Gastrocnemius medialis (tissue), 4 donors: ENCODE measurements at regions not wholly inside any gene's neighbourhood (a gene's known extent, or its start where the extent isn't known, plus 50 kb on each side); places are given as distances from the start of the nearest gene placed in this dataset.

ENCODE experiments used
- ATAC-seq, 2 donors: fragments of 150-250 bp; one replicate each; pipeline ENCODE4 v1.9.1; 2016
- DNase-seq, 2 donors: peaks; one replicate each; pipeline ENCODE4 v3.0.0-alpha.2; 2019
- H3K27ac ChIP-seq, 4 donors: fragments of 200-600 bp; sonication (generic); 1 replicate in 1 of 4; 2 replicates in 3 of 4; pipeline ENCODE4 v1.5.1; 2016 to 2018; ENCODE audit warnings: mild to moderate bottlenecking in 2 of 4, moderate library complexity in 1 of 4
- H3K27me3 ChIP-seq, 3 donors: fragments of 200-600 bp; sonication (generic) in 2 of 3; 1 replicate in 1 of 3; 2 replicates in 2 of 3; pipeline versions ENCODE4 v1.5.1 to v1.6.0; 2016 to 2019; ENCODE audit warnings: mild to moderate bottlenecking in 1 of 3, moderate library complexity in 1 of 3
- H3K36me3 ChIP-seq, 2 donors: fragments of 200-600 bp; sonication (generic) in 1 of 2; one replicate each; pipeline ENCODE4 v1.5.1; 2017 to 2018
- H3K4me1 ChIP-seq, 2 donors: fragments of 200-600 bp; sonication (generic) in 1 of 2; one replicate each; pipeline ENCODE4 v1.5.1; 2016 to 2017; ENCODE audit warnings: mild to moderate bottlenecking in 2 of 2
- H3K4me3 ChIP-seq, 4 donors: fragments of 200-600 bp; sonication (generic) in 3 of 4; 1 replicate in 1 of 4; 2 replicates in 3 of 4; pipeline ENCODE4 v1.5.1; 2016 to 2019; ENCODE audit warnings: mild to moderate bottlenecking in 2 of 4
- H3K9me3 ChIP-seq, 3 donors: fragments of 200-600 bp; sonication (generic) in 2 of 3; 1 replicate in 1 of 3; 2 replicates in 2 of 3; pipeline ENCODE4 v1.5.1; 2016 to 2019
- POLR2A ChIP-seq, 2 donors: fragments of 450-650 bp; IDR thresholded peaks; one replicate each; pipeline ENCODE4 v1.6.1; 2017; ENCODE audit warnings: antibody characterized with exemption in 2 of 2, mild to moderate bottlenecking in 2 of 2, moderate library complexity in 2 of 2
- in situ Hi-C, 4 donors: fragments of 200-750 bp; cut with MboI; loops; one replicate each; pipeline versions ENCODE4 v1.15.0 to v1.8.0; 2017; ENCODE audit warnings: low sequenced_read_pairs in 4 of 4
- intact Hi-C: fragments of 100-400 bp; cut with DNase I; formaldehyde crosslinking; loops from one replicate; pipeline ENCODE4 v1.15.1; 2023; ENCODE audit warnings: low total_unique reads
- TF ChIP-seq, protein P1 (sequence below), 5 experiments: fragments of 450-650 bp in 3 of 5; fragments of 200-600 bp in 2 of 5; sonication (generic) in 2 of 5; IDR thresholded peaks in 4 of 5; conservative IDR thresholded peaks in 1 of 5; 1 replicate in 4 of 5; 2 replicates in 1 of 5; pipeline ENCODE4 v1.5.1; 2016 to 2019; ENCODE audit warnings: antibody characterized with exemption in 5 of 5, mild to moderate bottlenecking in 3 of 5, moderate library complexity in 3 of 5

DNA sequence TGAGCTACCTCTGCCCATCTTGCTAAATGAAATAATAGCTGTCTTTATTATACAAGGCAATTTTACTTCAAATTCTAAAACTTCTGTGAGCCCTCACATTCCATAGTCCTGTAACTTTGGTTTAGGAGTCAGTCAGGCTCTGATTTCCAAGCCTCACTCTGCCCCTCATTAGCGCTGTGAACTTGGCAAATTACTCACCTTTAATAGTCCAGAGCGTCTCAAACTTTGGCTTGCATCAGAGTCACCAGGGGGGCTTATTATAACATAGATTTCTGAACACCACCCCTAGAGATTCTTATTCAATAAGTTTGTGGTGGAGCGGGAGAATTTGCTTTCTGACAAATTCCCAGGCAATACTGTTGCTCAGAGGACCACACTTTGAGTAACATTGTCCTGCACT is 126.2 kb upstream of the FGGY start:
- DNase-seq (no peak), ATAC-seq (no peak)
- Histone ChIP-seq H3K27ac (no peak overlapping the region), H3K4me3 (no peak overlapping the region), H3K36me3 (no peaks in the 10 kb centered on the region), H3K27me3 (no peaks in the 10 kb centered on the region), H3K4me1 (peaks cover 0 to under 1% of the 10 kb centered on the region in 2 donors), H3K9me3 (no peaks in the 10 kb centered on the region)
- intact Hi-C loops (no loop called here), in situ Hi-C loops (no loop called here)
- no peak for TF ChIP-seq POLR2A (IDR thresholded peaks at IDR 0.05)
- TF ChIP-seq, protein P1, sequence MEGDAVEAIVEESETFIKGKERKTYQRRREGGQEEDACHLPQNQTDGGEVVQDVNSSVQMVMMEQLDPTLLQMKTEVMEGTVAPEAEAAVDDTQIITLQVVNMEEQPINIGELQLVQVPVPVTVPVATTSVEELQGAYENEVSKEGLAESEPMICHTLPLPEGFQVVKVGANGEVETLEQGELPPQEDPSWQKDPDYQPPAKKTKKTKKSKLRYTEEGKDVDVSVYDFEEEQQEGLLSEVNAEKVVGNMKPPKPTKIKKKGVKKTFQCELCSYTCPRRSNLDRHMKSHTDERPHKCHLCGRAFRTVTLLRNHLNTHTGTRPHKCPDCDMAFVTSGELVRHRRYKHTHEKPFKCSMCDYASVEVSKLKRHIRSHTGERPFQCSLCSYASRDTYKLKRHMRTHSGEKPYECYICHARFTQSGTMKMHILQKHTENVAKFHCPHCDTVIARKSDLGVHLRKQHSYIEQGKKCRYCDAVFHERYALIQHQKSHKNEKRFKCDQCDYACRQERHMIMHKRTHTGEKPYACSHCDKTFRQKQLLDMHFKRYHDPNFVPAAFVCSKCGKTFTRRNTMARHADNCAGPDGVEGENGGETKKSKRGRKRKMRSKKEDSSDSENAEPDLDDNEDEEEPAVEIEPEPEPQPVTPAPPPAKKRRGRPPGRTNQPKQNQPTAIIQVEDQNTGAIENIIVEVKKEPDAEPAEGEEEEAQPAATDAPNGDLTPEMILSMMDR (IDR thresholded peaks at IDR 0.05 in 4 of 5, conservative IDR thresholded peaks at IDR 0.05 in 1 of 5) = no peak

DNA sequence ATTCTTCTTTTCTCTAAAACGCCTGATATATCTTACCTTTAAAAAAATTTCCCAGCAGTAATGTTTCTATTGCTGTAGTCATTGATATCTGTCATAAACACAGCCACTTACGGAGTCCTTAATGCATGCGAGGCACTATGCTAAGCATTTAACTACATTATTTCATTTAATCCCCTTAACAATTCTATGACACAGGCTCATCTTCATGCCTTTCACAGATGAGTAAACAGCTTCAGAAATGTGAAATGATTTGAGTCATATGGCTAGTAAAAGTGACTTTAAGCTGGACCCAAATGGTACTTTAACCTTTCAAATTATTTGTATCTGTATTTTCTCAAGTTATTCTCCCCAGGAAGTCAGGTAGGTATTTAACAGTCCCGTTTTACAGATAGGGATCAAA is 125.1 kb upstream of the FGGY start:
- in situ Hi-C loops (no loop called here), intact Hi-C loops (no loop called here)
- H3K27ac ChIP-seq = no peak overlapping the region
- DNase-seq (no peak), ATAC-seq (no peak)
- H3K36me3 ChIP-seq = no peaks in the 10 kb centered on the region
- H3K4me3 ChIP-seq = no peak overlapping the region
- no peak for TF ChIP-seq POLR2A (IDR thresholded peaks at IDR 0.05)
- TF ChIP-seq, protein P1 (IDR thresholded peaks at IDR 0.05 in 4 of 5, conservative IDR thresholded peaks at IDR 0.05 in 1 of 5) = no peak
- H3K4me1 ChIP-seq = no peaks in the 10 kb centered on the region
- no peaks in the 10 kb centered on the region for H3K9me3 ChIP-seq
- no peaks in the 10 kb centered on the region for H3K27me3 ChIP-seq

DNA sequence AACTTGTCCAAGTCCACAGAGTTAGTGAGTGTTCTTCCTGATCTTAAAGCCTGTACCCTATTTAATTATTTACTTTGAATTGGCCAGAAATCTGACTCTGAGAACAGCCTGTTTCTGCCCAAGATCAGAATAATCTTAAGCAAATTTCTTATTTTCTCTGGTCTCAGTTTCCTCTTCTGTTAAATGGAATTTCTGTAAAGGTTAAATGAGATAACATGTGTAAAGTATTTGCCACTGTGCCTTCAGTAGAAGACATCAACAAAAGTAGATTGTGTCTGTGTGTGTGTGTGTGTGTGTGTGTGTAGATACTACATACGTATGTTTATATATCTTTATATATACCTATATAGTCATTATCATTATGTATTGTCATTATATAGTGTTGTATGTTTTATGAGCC is 124.2 kb upstream of the FGGY start:
- intact Hi-C loops = no loop called here
- in situ Hi-C loops = no loop called here
- Histone ChIP-seq H3K27ac (no peak overlapping the region), H3K27me3 (no peaks in the 10 kb centered on the region), H3K4me3 (no peak overlapping the region), H3K9me3 (no peaks in the 10 kb centered on the region), H3K36me3 (no peaks in the 10 kb centered on the region), H3K4me1 (no peaks in the 10 kb centered on the region)
- ATAC-seq (no peak), DNase-seq (no peak)
- TF ChIP-seq, protein P1 (IDR thresholded peaks at IDR 0.05 in 4 of 5, conservative IDR thresholded peaks at IDR 0.05 in 1 of 5) = no peak
- no peak for TF ChIP-seq POLR2A (IDR thresholded peaks at IDR 0.05)

DNA sequence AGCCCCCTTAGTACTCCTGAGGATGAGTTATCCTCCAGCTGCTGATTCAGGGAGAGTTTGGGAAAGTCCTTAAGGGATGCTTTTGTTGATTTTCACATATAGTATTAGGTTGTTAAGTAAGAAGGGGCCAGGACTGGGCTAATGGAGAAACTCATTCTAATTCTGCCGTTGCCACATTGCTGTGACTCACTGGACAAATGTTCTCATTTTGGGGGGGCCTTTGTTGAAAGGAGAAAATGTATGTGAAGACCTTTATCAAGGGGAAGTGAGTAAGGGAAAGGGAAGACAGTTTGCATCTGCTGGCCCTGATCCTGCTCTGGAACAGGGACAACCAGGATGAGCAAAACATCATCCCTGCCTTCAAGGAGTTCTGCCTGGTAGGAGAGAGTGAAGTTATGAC is 123.2 kb upstream of the FGGY start:
- DNase-seq (no peak), ATAC-seq (no peak)
- Histone ChIP-seq H3K4me1 (no peaks in the 10 kb centered on the region), H3K4me3 (no peak overlapping the region), H3K9me3 (no peaks in the 10 kb centered on the region), H3K36me3 (no peaks in the 10 kb centered on the region), H3K27me3 (no peaks in the 10 kb centered on the region), H3K27ac (no peak overlapping the region)
- TF ChIP-seq POLR2A (IDR thresholded peaks at IDR 0.05) = no peak
- TF ChIP-seq, protein P1 (IDR thresholded peaks at IDR 0.05 in 4 of 5, conservative IDR thresholded peaks at IDR 0.05 in 1 of 5) = no peak
- in situ Hi-C loops (no loop called here), intact Hi-C loops (no loop called here)

DNA sequence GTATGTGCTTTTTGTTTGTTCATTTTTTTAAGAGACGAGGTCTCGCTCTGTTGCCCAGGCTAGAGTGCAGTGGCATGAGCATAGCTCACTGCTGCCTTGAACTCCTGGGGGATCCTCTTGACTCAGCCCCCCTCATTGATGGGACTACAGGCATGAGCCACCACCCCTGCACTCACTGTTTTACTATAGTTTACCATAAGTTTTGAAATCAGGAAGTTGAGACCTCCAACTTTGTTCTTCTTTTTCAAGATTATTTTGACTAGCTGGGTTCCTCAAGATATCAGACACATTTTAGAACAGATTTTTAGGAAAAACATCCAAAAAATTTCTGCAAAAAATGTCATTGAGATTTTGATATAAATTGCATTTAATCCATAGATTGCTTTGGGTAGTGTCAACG is 120.4 kb upstream of the FGGY start:
- Histone ChIP-seq H3K4me1 (no peaks in the 10 kb centered on the region), H3K27ac (no peak overlapping the region), H3K27me3 (no peaks in the 10 kb centered on the region), H3K36me3 (no peaks in the 10 kb centered on the region), H3K9me3 (no peaks in the 10 kb centered on the region), H3K4me3 (no peak overlapping the region)
- DNase-seq = no peak
- intact Hi-C loops (no loop called here), in situ Hi-C loops (no loop called here)
- ATAC-seq = no peak
- TF ChIP-seq POLR2A (IDR thresholded peaks at IDR 0.05) = no peak
- TF ChIP-seq, protein P1 (IDR thresholded peaks at IDR 0.05 in 4 of 5, conservative IDR thresholded peaks at IDR 0.05 in 1 of 5) = no peak
